GM12878 (cell line): ENCODE measurements at regions not wholly inside any gene's neighbourhood (a gene's known extent, or its start where the extent isn't known, plus 50 kb on each side); places are given as distances from the start of the nearest gene placed in this dataset.

ENCODE experiments used
- ATAC-seq: fragments of 200-7000 bp; cut with Tn5 transposase; 3 replicates; pipeline ENCODE4 v1.9.1; 2020; ENCODE audit warnings: mild to moderate bottlenecking, moderate library complexity
- BruUV-seq: library from RNA; stranded (reverse); fragments of 400-500 nt; replicated peaks from 2 replicates; lab custom pipeline; 2021; lab: Mats Ljungman, UMichigan
- CTCF ChIA-PET: fragments of 300-600 bp; sonication (Branson Sonifier 250); formaldehyde crosslinking; extraction: SDS; loops from one replicate; lab custom pipeline; 2021; ENCODE audit warnings: inconsistent platforms; lab: Yijun Ruan, JAX
- POLR2A ChIA-PET: fragments of 350-600 bp; formaldehyde crosslinking; extraction: SDS; loops from one replicate; lab custom pipeline; 2021; ENCODE audit warnings: inconsistent platforms; lab: Charles Lee
- RAD21 ChIA-PET: fragments of 300-600 bp; sonication (Branson Sonifier 250); formaldehyde crosslinking; loops from one replicate; lab custom pipeline; 2023; ENCODE audit warnings: antibody characterized with exemption; ENCODE audit not compliant: unreplicated experiment; lab: Charles Lee
- SMC1A ChIA-PET: fragments of 300-600 bp; sonication (Branson Sonifier 250); formaldehyde crosslinking; loops from one replicate; lab custom pipeline; 2023; ENCODE audit not compliant: unreplicated experiment, uncharacterized antibody; lab: Charles Lee
- DNase-seq: peaks from one replicate; pipeline ENCODE4 v3.0.0-alpha.2; 2011; ENCODE audit warnings: low read depth, low spot score
- FAIRE-seq: peaks from 3 replicates; lab custom pipeline; 2011; peaks lifted over from hg19 to GRCh38; lab: Jason Lieb, UNC
- H2AFZ ChIP-seq: 2 replicates; pipeline ENCODE4 v1.6.0; 2011; ENCODE audit warnings: low read depth, low read length, control low read depth; ENCODE audit not compliant: control insufficient read depth
- H3K27ac ChIP-seq: 2 replicates; pipeline ENCODE4 v1.5.1; 2011; ENCODE audit warnings: control low read depth; ENCODE audit not compliant: control insufficient read depth, insufficient read depth
- H3K27me3 ChIP-seq, 2 experiments: replicated peaks in 1 of 2; 2 replicates each; pipeline versions ENCODE4 v1.6.0 to v1.6.1; 2011; ENCODE audit warnings: low read length in 1 of 2; ENCODE audit not compliant: control insufficient read depth in 2 of 2, insufficient read depth in 2 of 2
- H3K36me3 ChIP-seq, 2 experiments: 2 replicates each; pipeline ENCODE4 v1.5.1; 2011; ENCODE audit warnings: low read length in 1 of 2; ENCODE audit not compliant: control insufficient read depth in 2 of 2, insufficient read depth in 2 of 2
- H3K4me1 ChIP-seq: 2 replicates; pipeline ENCODE4 v1.6.1; 2011; ENCODE audit warnings: mild to moderate bottlenecking, low read length, moderate library complexity, mixed read lengths; ENCODE audit not compliant: control insufficient read depth, insufficient read depth
- H3K4me2 ChIP-seq: 2 replicates; pipeline ENCODE4 v1.6.0; 2011; ENCODE audit warnings: control low read depth; ENCODE audit not compliant: control insufficient read depth, insufficient read depth
- H3K4me3 ChIP-seq: fragments of 200-600 bp; sonication (generic); 2 replicates; pipeline ENCODE4 v1.5.1; 2016
- H3K79me2 ChIP-seq: 2 replicates; pipeline ENCODE4 v1.6.0; 2011; ENCODE audit warnings: low read length; ENCODE audit not compliant: control insufficient read depth, insufficient read depth
- H3K9ac ChIP-seq: 2 replicates; pipeline ENCODE4 v1.8.0; 2011; ENCODE audit warnings: low read length, control low read depth, mixed read lengths; ENCODE audit not compliant: control insufficient read depth, insufficient read depth
- H3K9me3 ChIP-seq: replicated peaks from 3 replicates; pipeline ENCODE4 v1.5.1; 2011; ENCODE audit warnings: mild to moderate bottlenecking, low read length; ENCODE audit not compliant: control insufficient read depth, insufficient read depth
- H4K20me1 ChIP-seq: 2 replicates; pipeline ENCODE4 v1.6.0; 2011; ENCODE audit not compliant: control insufficient read depth, insufficient read depth
- ATF7 ChIP-seq: fragments of 450-650 bp; IDR thresholded peaks from 2 replicates; pipeline ENCODE4 v1.6.1; 2016; ENCODE audit warnings: low read depth, mild to moderate bottlenecking
- BCL11A ChIP-seq: IDR thresholded peaks from 2 replicates; pipeline ENCODE4 v1.6.1; 2011; ENCODE audit warnings: low read depth, low read length
- EZH2 ChIP-seq: IDR thresholded peaks from 2 replicates; pipeline ENCODE4 v1.6.1; 2012; ENCODE audit warnings: low read depth, mild to moderate bottlenecking, control low read depth, inconsistent platforms, low read length, borderline replicate concordance; ENCODE audit not compliant: control insufficient read depth
- HDAC2 ChIP-seq: fragments of 200-600 bp; sonication (generic); IDR thresholded peaks from 2 replicates; pipeline ENCODE4 v1.6.1; 2017
- NBN ChIP-seq: fragments of 450-650 bp; IDR thresholded peaks from 2 replicates; pipeline ENCODE4 v1.6.1; 2016
- REST ChIP-seq: IDR thresholded peaks from 2 replicates; pipeline ENCODE4 v1.6.1; 2012; ENCODE audit warnings: mild to moderate bottlenecking, low read depth, low read length
- WGBS: methylation state at CpG from one replicate; pipeline ENCODE4 v1.1.6; 2016; ENCODE audit warnings: low lambda C conversion rate; ENCODE audit not compliant: insufficient replicate concordance, insufficient coverage; ENCODE audit errors: missing lambda C conversion rate; 5-methylcytosine and 5-hydroxymethylcytosine counted together
- in situ Hi-C: fragments of 300-500 bp; cut with MboI; formaldehyde crosslinking; loops from 9 replicates; pipeline ENCODE4 v1.14.3; 2018; ENCODE audit warnings: mixed read lengths
- intact Hi-C: fragments of 100-400 bp; cut with micrococcal nuclease; formaldehyde crosslinking; loops from one replicate; pipeline ENCODE4 v1.14.2; 2022; ENCODE audit not compliant: unreplicated experiment
- TF ChIP-seq, protein P1 (sequence below): fragments of 450-650 bp; conservative IDR thresholded peaks from 2 replicates; pipeline ENCODE4 v1.6.1; 2017; ENCODE audit warnings: mild to moderate bottlenecking, moderate library complexity
- TF ChIP-seq, protein P2 (sequence below): IDR thresholded peaks from 2 replicates; pipeline ENCODE4 v1.6.1; 2011; ENCODE audit warnings: mild to moderate bottlenecking, low read depth, low read length, moderate library complexity; ENCODE audit not compliant: insufficient replicate concordance
- TF ChIP-seq, protein P3 (sequence below): fragments of 450-650 bp; IDR thresholded peaks from 2 replicates; pipeline ENCODE4 v1.6.1; 2017; ENCODE audit warnings: mild to moderate bottlenecking, moderate library complexity

DNA sequence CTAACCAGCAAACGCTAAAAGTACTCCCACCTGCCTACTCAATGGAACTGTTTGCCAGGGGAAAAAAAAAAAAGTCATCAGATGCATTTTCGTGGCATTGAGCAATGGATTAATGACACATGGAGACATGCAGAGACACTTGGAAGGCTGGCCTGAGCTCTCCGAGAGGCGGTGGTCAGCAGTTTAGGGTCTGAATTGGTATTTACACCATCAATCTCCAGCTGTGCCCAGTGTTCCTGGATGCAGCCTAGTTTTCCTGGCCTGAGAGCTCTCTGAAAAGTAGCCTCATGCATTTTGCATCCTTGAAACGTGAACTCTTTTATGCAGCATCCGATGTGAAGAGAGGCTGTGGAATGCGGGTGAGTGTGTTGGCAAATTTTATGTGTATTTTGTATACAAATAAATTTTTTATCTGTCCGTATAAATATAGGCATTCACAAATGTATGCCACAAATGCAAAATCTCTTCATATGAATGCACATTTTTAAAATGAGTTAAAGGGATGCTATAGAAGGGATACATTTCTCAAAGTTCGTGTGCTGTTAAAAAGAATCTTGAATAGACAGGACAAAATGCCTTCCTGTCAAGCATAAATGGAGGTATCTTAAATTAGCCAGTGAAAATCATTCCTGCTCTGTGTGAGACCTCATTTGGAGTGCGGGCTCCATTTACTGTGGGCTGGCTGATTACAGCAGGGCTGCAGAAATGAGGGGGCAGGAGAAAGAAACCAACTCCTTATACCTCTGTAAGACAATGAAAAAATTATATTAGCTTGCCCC lies 137.7 kb upstream of the PFKP start:
- H4K20me1 ChIP-seq = no peaks in the 10 kb centered on the region; the same call in 1 of the 2 replicates
- TF ChIP-seq EZH2 (no peak), BCL11A (no peak), HDAC2 (no peak), ATF7 (no peak), NBN (no peak), REST (no peak)
- TF ChIP-seq, protein P1, sequence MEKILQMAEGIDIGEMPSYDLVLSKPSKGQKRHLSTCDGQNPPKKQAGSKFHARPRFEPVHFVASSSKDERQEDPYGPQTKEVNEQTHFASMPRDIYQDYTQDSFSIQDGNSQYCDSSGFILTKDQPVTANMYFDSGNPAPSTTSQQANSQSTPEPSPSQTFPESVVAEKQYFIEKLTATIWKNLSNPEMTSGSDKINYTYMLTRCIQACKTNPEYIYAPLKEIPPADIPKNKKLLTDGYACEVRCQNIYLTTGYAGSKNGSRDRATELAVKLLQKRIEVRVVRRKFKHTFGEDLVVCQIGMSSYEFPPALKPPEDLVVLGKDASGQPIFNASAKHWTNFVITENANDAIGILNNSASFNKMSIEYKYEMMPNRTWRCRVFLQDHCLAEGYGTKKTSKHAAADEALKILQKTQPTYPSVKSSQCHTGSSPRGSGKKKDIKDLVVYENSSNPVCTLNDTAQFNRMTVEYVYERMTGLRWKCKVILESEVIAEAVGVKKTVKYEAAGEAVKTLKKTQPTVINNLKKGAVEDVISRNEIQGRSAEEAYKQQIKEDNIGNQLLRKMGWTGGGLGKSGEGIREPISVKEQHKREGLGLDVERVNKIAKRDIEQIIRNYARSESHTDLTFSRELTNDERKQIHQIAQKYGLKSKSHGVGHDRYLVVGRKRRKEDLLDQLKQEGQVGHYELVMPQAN = no peak
- TF ChIP-seq, protein P2, sequence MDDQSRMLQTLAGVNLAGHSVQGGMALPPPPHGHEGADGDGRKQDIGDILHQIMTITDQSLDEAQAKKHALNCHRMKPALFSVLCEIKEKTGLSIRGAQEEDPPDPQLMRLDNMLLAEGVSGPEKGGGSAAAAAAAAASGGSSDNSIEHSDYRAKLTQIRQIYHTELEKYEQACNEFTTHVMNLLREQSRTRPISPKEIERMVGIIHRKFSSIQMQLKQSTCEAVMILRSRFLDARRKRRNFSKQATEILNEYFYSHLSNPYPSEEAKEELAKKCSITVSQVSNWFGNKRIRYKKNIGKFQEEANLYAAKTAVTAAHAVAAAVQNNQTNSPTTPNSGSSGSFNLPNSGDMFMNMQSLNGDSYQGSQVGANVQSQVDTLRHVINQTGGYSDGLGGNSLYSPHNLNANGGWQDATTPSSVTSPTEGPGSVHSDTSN = no peak
- TF ChIP-seq, protein P3, sequence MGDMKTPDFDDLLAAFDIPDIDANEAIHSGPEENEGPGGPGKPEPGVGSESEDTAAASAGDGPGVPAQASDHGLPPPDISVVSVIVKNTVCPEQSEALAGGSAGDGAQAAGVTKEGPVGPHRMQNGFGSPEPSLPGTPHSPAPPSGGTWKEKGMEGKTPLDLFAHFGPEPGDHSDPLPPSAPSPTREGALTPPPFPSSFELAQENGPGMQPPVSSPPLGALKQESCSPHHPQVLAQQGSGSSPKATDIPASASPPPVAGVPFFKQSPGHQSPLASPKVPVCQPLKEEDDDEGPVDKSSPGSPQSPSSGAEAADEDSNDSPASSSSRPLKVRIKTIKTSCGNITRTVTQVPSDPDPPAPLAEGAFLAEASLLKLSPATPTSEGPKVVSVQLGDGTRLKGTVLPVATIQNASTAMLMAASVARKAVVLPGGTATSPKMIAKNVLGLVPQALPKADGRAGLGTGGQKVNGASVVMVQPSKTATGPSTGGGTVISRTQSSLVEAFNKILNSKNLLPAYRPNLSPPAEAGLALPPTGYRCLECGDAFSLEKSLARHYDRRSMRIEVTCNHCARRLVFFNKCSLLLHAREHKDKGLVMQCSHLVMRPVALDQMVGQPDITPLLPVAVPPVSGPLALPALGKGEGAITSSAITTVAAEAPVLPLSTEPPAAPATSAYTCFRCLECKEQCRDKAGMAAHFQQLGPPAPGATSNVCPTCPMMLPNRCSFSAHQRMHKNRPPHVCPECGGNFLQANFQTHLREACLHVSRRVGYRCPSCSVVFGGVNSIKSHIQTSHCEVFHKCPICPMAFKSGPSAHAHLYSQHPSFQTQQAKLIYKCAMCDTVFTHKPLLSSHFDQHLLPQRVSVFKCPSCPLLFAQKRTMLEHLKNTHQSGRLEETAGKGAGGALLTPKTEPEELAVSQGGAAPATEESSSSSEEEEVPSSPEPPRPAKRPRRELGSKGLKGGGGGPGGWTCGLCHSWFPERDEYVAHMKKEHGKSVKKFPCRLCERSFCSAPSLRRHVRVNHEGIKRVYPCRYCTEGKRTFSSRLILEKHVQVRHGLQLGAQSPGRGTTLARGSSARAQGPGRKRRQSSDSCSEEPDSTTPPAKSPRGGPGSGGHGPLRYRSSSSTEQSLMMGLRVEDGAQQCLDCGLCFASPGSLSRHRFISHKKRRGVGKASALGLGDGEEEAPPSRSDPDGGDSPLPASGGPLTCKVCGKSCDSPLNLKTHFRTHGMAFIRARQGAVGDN = no peak
- SMC1A ChIA-PET = interaction anchor here (0.6 to 3.3 kb wide), 8 partner anchors 19 to 118 kb away, joined by 3 to 25 read pairs (median 4); no protein-coding TSS in a partner anchor
- BruUV-seq = no TSS peak
- DNase-seq (no peak), FAIRE-seq (no peak), ATAC-seq (no peak)
- POLR2A ChIA-PET = interaction anchor here (0.6 kb wide), 1 partner anchor 17 kb away, joined by 3 read pairs; no protein-coding TSS in a partner anchor
- H3K9me3 ChIP-seq = peaks cover 4% of the 10 kb centered on the region; the same call in 2 of the 3 replicates
- H2AFZ ChIP-seq = no peak overlapping the region
- H3K27me3 ChIP-seq = peaks cover 0 to 3% of the 10 kb centered on the region in 2 experiments; a peak in 2 of 4 replicates
- no peak overlapping the region for H3K4me3 ChIP-seq
- RAD21 ChIA-PET = interaction anchor here (2.1 to 2.3 kb wide), 2 partner anchors 48 to 115 kb away, joined by 12 to 53 read pairs; no protein-coding TSS in a partner anchor
- no peak overlapping the region for H3K9ac ChIP-seq
- intact Hi-C loops (no loop called here), in situ Hi-C loops (loop anchor here (5.0 kb wide), 1 partner anchor 113 kb away; no protein-coding TSS in a partner anchor)
- 43% methylated on average over 10 of the region's 10 CpGs for WGBS
- H3K4me1 ChIP-seq = no peaks in the 10 kb centered on the region
- H3K27ac ChIP-seq = no peak overlapping the region
- no peaks in the 10 kb centered on the region for H3K36me3 ChIP-seq
- no peak overlapping the region for H3K4me2 ChIP-seq
- CTCF ChIA-PET = interaction anchor here (2.1 to 6.8 kb wide), 4 partner anchors 9 to 115 kb away, joined by 8 to 96 read pairs (median 16); no protein-coding TSS in a partner anchor
- H3K79me2 ChIP-seq = no peaks in the 10 kb centered on the region
